Stimulated activated CD8-positive, alpha-beta memory T cell treated with anti-CD3 and anti-CD28 coated beads, Interleukin-15, amount 100 ng/mL, for 48 hours (primary cell): ENCODE measurements at regions not wholly inside any gene's neighbourhood (a gene's known extent, or its start where the extent isn't known, plus 50 kb on each side); places are given as distances from the start of the nearest gene placed in this dataset.
"Not testable (repeated sequence)": the region's sequence is repeated elsewhere in the genome, so short reads cannot be mapped to it uniquely, and the experiment has no call there.

Source experiments
- DNase-seq, 2 donors: peaks; one replicate each; pipeline ENCODE4 v3.0.0-alpha.2; 2020; ENCODE audit warnings: low read depth in 2 of 2

GRCh38 chr3:69688400-69688799 is 50.9 kb upstream of the MITF start:
- DNase-seq, result no peak

- no peak for DNase-seq
Observed at GRCh38 chr3:69687641-69688040, 51.6 kb upstream of the MITF start.

GRCh38 chr3:69686056-69686455 is 53.2 kb upstream of the MITF start:
- DNase-seq, result no peak

GRCh38 chr3:69684309-69684961 is 54.8 kb upstream of the MITF start:
- DNase-seq, result no peak

DNA sequence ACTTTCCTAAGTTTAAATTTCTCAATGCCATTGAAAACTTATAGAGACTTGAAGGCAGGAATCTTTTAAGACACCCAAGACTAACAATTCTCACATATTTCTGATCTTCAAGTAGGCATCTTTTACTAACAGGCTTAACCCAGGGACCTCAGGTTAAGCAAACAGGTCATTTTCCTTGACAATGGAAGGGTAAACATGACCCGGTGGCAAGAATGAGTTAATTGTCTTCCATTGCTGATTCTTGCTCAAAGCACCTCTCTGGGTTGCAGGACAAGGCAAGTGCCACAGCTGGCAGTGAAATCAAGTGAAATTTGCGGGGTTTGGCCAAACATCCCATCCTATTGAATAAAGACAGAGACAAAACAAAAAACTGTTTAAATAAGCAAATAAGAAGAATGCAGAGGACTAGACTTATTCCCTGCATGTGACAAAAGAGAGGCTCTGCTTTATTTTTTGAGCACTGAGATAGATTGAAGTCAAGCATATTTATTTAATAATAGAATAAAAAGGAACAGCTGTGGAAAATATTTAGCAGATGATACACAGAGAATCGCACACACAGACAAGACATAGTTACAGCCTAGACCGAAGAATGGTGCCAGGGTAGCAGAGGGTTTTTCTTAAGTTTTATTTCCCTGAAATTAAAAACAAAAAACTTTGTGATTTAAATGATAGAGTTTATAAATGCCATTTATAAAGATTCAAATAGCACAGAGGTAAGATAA is 56.0 kb upstream of the MITF start:
- DNase-seq, result no peak

GRCh38 chr3:69677456-69677855 is 61.8 kb upstream of the MITF start:
- DNase-seq, result not testable (repeated sequence)

- DNase-seq, result no peak
Observed at GRCh38 chr3:69675786-69676530, 63.3 kb upstream of the MITF start.

DNA sequence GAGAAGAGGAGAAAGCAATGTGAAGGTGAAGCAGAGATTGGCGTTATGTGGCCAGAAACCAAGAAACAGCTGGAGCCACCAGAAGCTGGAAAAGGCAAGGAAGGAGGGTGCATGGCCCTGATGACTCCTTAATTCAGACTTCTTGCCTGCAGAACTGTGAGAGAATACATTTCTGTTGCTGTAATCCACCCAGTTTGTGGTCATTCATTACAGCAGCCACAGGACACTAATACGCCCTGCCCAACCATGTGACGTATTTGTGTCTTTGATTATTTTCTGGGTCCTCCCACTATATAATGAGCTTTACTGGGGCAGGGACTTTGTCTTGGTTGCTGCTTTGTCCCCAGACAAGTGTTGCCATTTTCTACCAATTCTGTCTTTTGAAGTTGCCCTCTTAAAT is 64.5 kb upstream of the MITF start:
- no peak for DNase-seq

GRCh38 chr3:69671082-69671952 is 67.9 kb upstream of the MITF start:
- no peak for DNase-seq

DNA sequence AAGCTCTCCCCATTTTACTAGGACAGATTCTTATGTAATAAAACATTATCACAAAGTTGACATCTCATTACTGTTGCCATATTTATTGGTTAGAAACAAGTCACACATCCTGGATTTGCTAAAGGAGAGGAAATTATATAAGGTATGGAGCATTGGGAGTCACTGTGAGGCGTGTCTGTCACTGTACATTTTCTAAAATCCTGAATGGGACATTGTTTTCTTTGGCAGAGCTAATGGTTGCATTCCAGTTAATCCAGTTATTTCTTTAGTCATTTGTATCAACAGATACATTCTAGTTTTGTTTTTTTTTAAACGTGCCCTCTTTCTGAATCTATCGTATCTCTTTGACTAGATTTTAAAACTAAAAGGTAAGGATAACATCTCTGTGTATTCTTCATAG is 70.2 kb upstream of the MITF start:
- DNase-seq, result no peak

GRCh38 chr3:69665026-69665737 is 74.1 kb upstream of the MITF start:
- DNase-seq, result no peak

- no peak for DNase-seq
Observed at GRCh38 chr3:69660631-69661030, 78.6 kb upstream of the MITF start.

- DNase-seq, result no peak
Observed at GRCh38 chr3:69659180-69659910, 79.9 kb upstream of the MITF start.

DNA sequence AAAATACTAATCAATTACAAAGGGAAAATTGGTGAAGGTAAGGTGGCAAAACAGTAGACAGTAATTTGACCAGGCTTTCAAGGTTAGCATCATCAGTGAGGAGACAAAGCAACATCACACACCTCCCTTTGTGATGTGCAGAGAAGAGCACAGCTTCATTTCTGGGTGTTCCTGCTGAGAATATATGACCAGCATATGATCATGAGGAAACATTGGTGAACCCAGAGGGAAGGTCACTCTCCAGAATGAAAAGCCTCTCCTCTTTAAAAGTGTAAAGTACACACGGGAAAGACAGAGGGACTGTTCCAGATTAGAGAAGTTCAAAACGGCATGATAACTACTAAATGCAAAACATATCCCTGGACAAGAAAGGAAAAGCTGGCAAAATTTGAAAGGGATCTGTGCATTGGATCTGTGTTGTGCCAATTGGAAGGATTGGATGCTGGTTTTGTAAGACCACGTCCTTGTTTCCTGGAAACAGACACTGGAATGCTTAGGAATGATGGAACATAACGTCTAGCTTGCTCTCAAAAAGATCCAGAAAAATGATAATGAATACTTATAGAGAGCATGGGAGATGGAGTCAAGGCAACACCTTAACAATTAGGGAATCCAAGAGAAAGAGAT is 80.6 kb upstream of the MITF start:
- DNase-seq, result no peak

GRCh38 chr3:69657030-69657429 is 82.2 kb upstream of the MITF start:
- not testable (repeated sequence) for DNase-seq

GRCh38 chr3:69651765-69652164 is 87.5 kb upstream of the MITF start:
- DNase-seq, result no peak

DNA sequence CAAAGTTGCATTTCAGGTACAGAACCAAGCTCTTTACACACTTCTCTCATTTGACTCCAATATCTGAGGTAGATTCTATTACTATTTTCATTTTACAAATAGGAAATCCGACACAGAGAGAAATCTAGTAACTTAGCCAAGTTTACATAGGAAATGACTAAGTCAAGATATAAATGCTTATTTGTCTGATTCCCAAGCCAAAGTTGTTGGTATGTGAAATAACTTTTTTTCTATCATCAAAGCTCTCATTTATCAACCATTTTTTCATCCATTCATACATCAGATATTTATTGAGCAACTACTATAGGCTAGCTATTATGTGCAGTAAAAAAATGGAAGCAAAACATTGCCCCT is 89.2 kb upstream of the MITF start:
- no peak for DNase-seq

GRCh38 chr3:69649120-69650065 is 89.9 kb upstream of the MITF start:
- DNase-seq, result no peak

- no peak for DNase-seq
Observed at GRCh38 chr3:69648126-69648525, 91.1 kb upstream of the MITF start.
